SH-SY5Y (cell line): ENCODE measurements at regions not wholly inside any gene's neighbourhood (a gene's known extent, or its start where the extent isn't known, plus 50 kb on each side); places are given as distances from the start of the nearest gene placed in this dataset.

Experiments
- GATA2 ChIP-seq: IDR thresholded peaks from 2 replicates; pipeline ENCODE4 v1.6.1; 2011; ENCODE audit warnings: mild to moderate bottlenecking, low read depth, low read length
- GATA3 ChIP-seq: IDR thresholded peaks from 2 replicates; pipeline ENCODE4 v1.6.1; 2011; ENCODE audit warnings: low read depth, mild to moderate bottlenecking, low read length, moderate library complexity

GRCh38 chr12:116354950-116355783 lies 77.7 kb upstream of the MED13L start:
- TF ChIP-seq GATA2 (no peak), GATA3 (no peak)
